H54 (cell line): ENCODE measurements at regions not wholly inside any gene's neighbourhood (a gene's known extent, or its start where the extent isn't known, plus 50 kb on each side); places are given as distances from the start of the nearest gene placed in this dataset.

Source experiments
- DNase-seq: peaks from one replicate; pipeline ENCODE4 v3.0.0; 2011; ENCODE audit warnings: low spot score, mixed read lengths; ENCODE audit not compliant: insufficient read length
- FAIRE-seq: peaks from 3 replicates; lab custom pipeline; 2011; peaks lifted over from hg19 to GRCh38; lab: Jason Lieb, UNC
- POLR2A ChIP-seq: IDR thresholded peaks from 2 replicates; pipeline ENCODE4 v1.6.1; 2011; ENCODE audit warnings: low read depth, mild to moderate bottlenecking, low read length

DNA sequence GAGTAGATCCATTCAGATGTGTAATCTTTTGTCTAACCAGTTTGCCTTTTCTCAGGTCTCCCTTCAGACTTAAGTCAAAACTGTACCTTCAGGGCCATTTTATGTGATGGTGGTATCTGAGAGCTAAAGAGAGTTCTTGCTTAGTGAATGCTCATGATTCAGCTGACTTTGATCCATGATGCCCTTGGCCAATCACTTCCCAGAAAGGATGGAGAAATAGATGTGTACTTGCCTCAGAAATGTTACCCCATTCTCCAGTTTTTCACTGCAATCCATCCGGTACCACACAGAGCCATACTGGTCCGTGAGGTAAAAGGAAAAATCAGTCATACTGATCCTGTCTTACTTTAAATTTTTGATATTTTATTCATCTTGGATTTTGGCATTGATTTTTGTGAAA, 234.8 kb upstream of the PIK3C3 start:
- DNase-seq, result no peak
- no peak for FAIRE-seq
- no peak for TF ChIP-seq POLR2A

- TF ChIP-seq POLR2A, result no peak
- DNase-seq (no peak), FAIRE-seq (no peak)
These were observed 235.2 kb upstream of the PIK3C3 start for GRCh38 chr18:41719808-41720207.

DNA sequence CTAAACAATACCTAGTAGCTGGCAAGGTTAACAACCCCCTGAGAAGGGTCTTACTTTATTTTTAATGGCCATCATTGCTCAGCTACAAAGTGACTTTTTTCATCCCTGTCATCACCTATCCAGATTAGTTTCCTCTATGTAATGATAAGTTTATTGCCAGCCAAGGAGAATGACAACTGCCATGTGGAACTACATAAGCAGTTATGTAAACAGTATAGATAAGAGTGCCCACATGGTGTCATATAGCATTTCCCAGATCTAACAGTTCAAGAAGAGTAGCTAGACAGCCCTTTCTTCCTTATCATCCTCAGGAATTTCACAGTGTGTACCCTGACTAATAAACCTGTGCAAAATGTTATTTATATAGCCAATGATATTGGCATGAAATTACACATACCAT, 240.2 kb upstream of the PIK3C3 start:
- FAIRE-seq, result no peak
- DNase-seq, result no peak
- no peak for TF ChIP-seq POLR2A

- TF ChIP-seq POLR2A, result no peak
- DNase-seq, result no peak
- no peak for FAIRE-seq
These were observed 240.8 kb upstream of the PIK3C3 start for GRCh38 chr18:41713969-41714825.

GRCh38 chr18:41706301-41706700, 248.7 kb upstream of the PIK3C3 start:
- DNase-seq (no peak), FAIRE-seq (no peak)
- TF ChIP-seq POLR2A, result no peak

DNA sequence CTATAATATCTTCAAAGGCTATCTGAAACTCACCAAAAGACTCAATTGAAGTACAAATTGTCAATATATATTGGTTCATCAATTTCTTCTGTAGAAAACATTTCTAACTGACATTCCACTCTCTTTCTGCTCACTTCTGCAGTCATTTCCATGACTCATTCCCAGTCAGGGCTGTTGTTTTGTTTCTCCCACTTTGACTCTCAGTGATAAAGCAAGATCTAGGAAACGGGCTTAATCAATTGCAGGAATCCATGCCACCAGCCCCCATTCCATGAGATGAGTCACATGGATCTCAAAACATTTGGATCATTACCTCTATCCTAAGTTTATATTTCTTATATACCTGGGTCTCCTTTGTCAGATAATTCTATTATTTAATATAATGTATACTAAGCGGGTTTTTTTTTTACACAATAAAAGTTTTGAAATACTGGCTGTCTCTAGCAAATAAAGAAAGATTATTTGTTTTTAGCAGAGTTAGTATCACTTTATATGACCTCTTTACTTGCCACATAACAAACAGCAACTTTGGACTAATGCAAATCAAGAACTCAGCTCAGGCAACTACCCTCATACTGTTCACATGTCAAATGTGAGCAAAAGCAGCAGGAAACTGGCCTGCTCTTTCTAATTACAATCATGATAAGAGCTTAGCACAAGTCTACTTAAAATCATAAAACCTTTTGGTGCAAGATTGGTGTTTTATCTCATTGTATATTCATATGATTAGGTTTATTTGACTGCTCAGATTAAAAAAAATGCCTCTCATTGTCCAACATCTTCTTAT, 251.1 kb upstream of the PIK3C3 start:
- DNase-seq (no peak), FAIRE-seq (no peak)
- no peak for TF ChIP-seq POLR2A

- DNase-seq, result no peak
These were observed 254.6 kb upstream of the PIK3C3 start for GRCh38 chr18:41700416-41700815.

DNA sequence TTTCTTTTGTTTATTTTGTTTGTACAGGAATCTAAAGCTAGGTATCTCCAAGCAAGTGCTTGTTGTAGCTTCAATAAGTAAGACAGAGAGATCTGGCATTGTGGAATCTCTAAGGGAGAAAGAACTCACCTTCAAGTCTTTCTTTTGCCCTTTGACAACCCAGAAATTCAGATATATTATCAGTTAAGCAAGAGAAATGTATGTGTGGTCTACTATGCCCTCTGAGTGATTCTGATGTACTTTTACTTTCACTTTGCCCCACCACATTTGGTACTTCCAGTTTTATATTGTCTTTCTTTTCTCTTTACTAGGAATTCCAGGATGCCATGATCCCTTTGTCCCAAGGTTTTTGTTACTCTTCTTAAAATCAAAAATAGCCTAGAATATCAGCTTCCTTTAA, 259.6 kb upstream of the PIK3C3 start:
- DNase-seq, result no peak
- no peak for TF ChIP-seq POLR2A
- FAIRE-seq, result no peak

More at GRCh38 chr18:41700416-41700815, 254.6 kb upstream of the PIK3C3 start:
- FAIRE-seq, result no peak
- no peak for TF ChIP-seq POLR2A

DNA sequence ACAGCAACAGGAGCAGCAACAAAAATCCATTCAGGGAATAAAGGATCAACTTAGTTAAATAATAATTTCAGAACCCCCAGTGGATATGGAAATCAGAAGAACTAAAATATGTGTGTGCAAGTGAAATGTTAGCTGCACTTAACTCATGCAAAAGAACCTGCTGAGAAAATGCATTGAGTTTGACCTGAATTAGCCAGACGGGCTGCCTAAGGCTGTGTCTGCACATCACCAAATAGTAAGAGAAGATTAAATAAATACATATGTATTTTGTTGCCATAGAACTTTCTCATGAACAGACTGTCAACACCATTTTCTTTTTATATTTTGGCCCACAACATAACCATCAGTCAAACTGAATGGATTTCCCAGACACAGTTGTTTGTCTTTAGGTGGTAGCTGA, 262.0 kb upstream of the PIK3C3 start:
- no peak for DNase-seq
- FAIRE-seq, result no peak
- TF ChIP-seq POLR2A, result no peak

- FAIRE-seq, result no peak
- TF ChIP-seq POLR2A, result no peak
- DNase-seq, result no peak
These were observed 264.5 kb upstream of the PIK3C3 start for GRCh38 chr18:41690332-41691127.

- TF ChIP-seq POLR2A, result no peak
- FAIRE-seq (no peak), DNase-seq (no peak)
These were observed 267.9 kb upstream of the PIK3C3 start for GRCh38 chr18:41687138-41687537.

- FAIRE-seq (no peak), DNase-seq (no peak)
- no peak for TF ChIP-seq POLR2A
These were observed 273.7 kb upstream of the PIK3C3 start for GRCh38 chr18:41681138-41681880.

- no peak for TF ChIP-seq POLR2A
- DNase-seq, result no peak
- no peak for FAIRE-seq
These were observed 280.5 kb upstream of the PIK3C3 start for GRCh38 chr18:41674506-41674905.
